HCT116 (cell line): ENCODE measurements at regions not wholly inside any gene's neighbourhood (a gene's known extent, or its start where the extent isn't known, plus 50 kb on each side); places are given as distances from the start of the nearest gene placed in this dataset.

ENCODE experiments used
- ATAC-seq: fragments of 200-7000 bp; cut with Tn5 transposase; 2 replicates; pipeline ENCODE4 v1.9.1; 2020; ENCODE audit warnings: mild to moderate bottlenecking, moderate library complexity
- BruUV-seq: library from RNA; stranded (reverse); fragments of 400-500 nt; replicated peaks from 2 replicates; lab custom pipeline; 2021; lab: Mats Ljungman, UMichigan
- CTCF ChIA-PET: fragments of 300-600 bp; sonication (Branson Sonifier 250); formaldehyde crosslinking; loops from one replicate; lab custom pipeline; 2021; ENCODE audit warnings: antibody characterized with exemption; lab: Charles Lee
- POLR2A ChIA-PET: fragments of 300-600, 350-600 bp; sonication (Branson Sonifier 250); formaldehyde crosslinking; loops from one replicate; lab custom pipeline; 2021; ENCODE audit warnings: antibody characterized with exemption; lab: Charles Lee
- RAD21 ChIA-PET, 2 experiments: fragments of 300-600 bp; sonication (Branson Sonifier 250); formaldehyde crosslinking; loops; one replicate each; lab custom pipeline; 2023; ENCODE audit warnings: low total read pairs in 2 of 2; ENCODE audit not compliant: uncharacterized antibody in 2 of 2, unreplicated experiment in 2 of 2, low non-redundant PET in 1 of 2; lab: Charles Lee
- DNase-seq: peaks from one replicate; pipeline ENCODE4 v3.0.0-alpha.2; 2010; ENCODE audit warnings: low read depth, low spot score
- H2AFZ ChIP-seq: fragments of 200-600 bp; shearing (Covaris generic), sonication (generic); 2 replicates; pipeline ENCODE4 v1.6.1; 2017; ENCODE audit warnings: low read depth, mixed run types, mixed read lengths, antibody characterized with exemption, low read length; ENCODE audit not compliant: poor library complexity, severe bottlenecking
- H3K27ac ChIP-seq: 2 replicates; pipeline ENCODE4 v1.5.1; 2012; ENCODE audit warnings: low read depth, low read length
- H3K27me3 ChIP-seq: fragments of 200-600 bp; sonication (generic); 2 replicates; pipeline ENCODE4 v1.6.1; 2016; ENCODE audit warnings: mixed run types, low read length, mixed read lengths; ENCODE audit not compliant: insufficient read depth
- H3K36me3 ChIP-seq, 2 experiments: fragments of 200-500 bp in 1 of 2; fragments of 200-600 bp in 1 of 2; sonication (Bioruptor generic) in 1 of 2; sonication (generic) in 1 of 2; 2 replicates each; pipeline versions ENCODE4 v1.5.1 to v1.6.1; 2014 to 2016; ENCODE audit warnings: low read length in 2 of 2, inconsistent platforms in 1 of 2, mixed read lengths in 1 of 2, mixed run types in 1 of 2; ENCODE audit not compliant: insufficient read depth in 2 of 2, control insufficient read depth in 1 of 2
- H3K4me1 ChIP-seq, 2 experiments: fragments of 200-600 bp in 1 of 2; sonication (generic) in 1 of 2; 2 replicates each; pipeline versions ENCODE4 v1.5.1 to v1.6.1; 2012 to 2017; ENCODE audit warnings: low read length in 2 of 2, inconsistent platforms in 1 of 2, mild to moderate bottlenecking in 1 of 2, mixed read lengths in 1 of 2, mixed run types in 1 of 2, moderate library complexity in 1 of 2; ENCODE audit not compliant: insufficient read depth in 2 of 2, control insufficient read depth in 1 of 2
- H3K4me2 ChIP-seq: fragments of 200-600 bp; sonication (generic); 2 replicates; pipeline ENCODE4 v1.6.1; 2017; ENCODE audit warnings: mixed run types, low read length, mixed read lengths
- H3K4me3 ChIP-seq, 2 experiments: fragments of 200-600 bp in 1 of 2; sonication (generic) in 1 of 2; replicated peaks in 1 of 2; 2 replicates each; pipeline ENCODE4 v1.5.1; 2011 to 2016; ENCODE audit warnings: low read length in 2 of 2, control low read depth in 1 of 2, low read depth in 1 of 2, mild to moderate bottlenecking in 1 of 2, mixed read lengths in 1 of 2, mixed run types in 1 of 2
- H3K79me2 ChIP-seq: fragments of 200-600 bp; sonication (generic); 2 replicates; pipeline ENCODE4 v1.6.1; 2017; ENCODE audit warnings: mild to moderate bottlenecking, mixed run types, low read length, moderate library complexity, mixed read lengths; ENCODE audit not compliant: insufficient read depth
- H3K9ac ChIP-seq: fragments of 200-600 bp; sonication (generic); 2 replicates; pipeline ENCODE4 v1.6.1; 2016; ENCODE audit warnings: low read length, mixed read lengths
- H3K9me2 ChIP-seq: fragments of 200-600 bp; sonication (generic), shearing (Covaris generic); 2 replicates; pipeline ENCODE4 v1.6.1; 2017; ENCODE audit warnings: mixed run types, mild to moderate bottlenecking, moderate library complexity; ENCODE audit not compliant: insufficient read depth
- H3K9me3 ChIP-seq, 2 experiments: fragments of 200-500 bp in 1 of 2; fragments of 200-600 bp in 1 of 2; sonication (Bioruptor generic) in 1 of 2; sonication (generic) in 1 of 2; 2 replicates each; pipeline ENCODE4 v1.6.1; 2014 to 2017; ENCODE audit warnings: low read length in 2 of 2, mixed read lengths in 2 of 2, inconsistent platforms in 1 of 2, low read depth in 1 of 2, mild to moderate bottlenecking in 1 of 2, mixed run types in 1 of 2, moderate library complexity in 1 of 2; ENCODE audit not compliant: control insufficient read depth in 1 of 2, insufficient read depth in 1 of 2
- H4K20me1 ChIP-seq: fragments of 200-600 bp; sonication (generic), shearing (Covaris generic); 2 replicates; pipeline ENCODE4 v1.6.1; 2017; ENCODE audit warnings: mixed run types, mild to moderate bottlenecking, moderate library complexity; ENCODE audit not compliant: insufficient read depth
- CBX3 ChIP-seq: IDR thresholded peaks from 2 replicates; pipeline ENCODE4 v1.6.1; 2012; ENCODE audit warnings: low read depth
- ELF1 ChIP-seq: IDR thresholded peaks from 2 replicates; pipeline ENCODE4 v1.6.1; 2012; ENCODE audit warnings: low read depth, borderline replicate concordance
- FOSL1 ChIP-seq: IDR thresholded peaks from 2 replicates; pipeline ENCODE4 v1.6.1; 2012; ENCODE audit warnings: low read depth
- JUND ChIP-seq: IDR thresholded peaks from 2 replicates; pipeline ENCODE4 v1.6.1; 2012
- POLR2A ChIP-seq: IDR thresholded peaks from 2 replicates; pipeline ENCODE4 v1.7.0; 2011; ENCODE audit warnings: borderline replicate concordance; ENCODE audit not compliant: insufficient read depth, insufficient read length; ENCODE audit errors: extremely low read depth
- RAD21 ChIP-seq: IDR thresholded peaks from 2 replicates; pipeline ENCODE4 v1.6.1; 2012; ENCODE audit warnings: low read depth, mild to moderate bottlenecking
- SIN3A ChIP-seq: IDR thresholded peaks from 2 replicates; pipeline ENCODE4 v1.6.1; 2012; ENCODE audit warnings: low read depth
- SP1 ChIP-seq: IDR thresholded peaks from 2 replicates; pipeline ENCODE4 v1.6.1; 2012; ENCODE audit warnings: low read depth
- SRF ChIP-seq: IDR thresholded peaks from 2 replicates; pipeline ENCODE4 v1.6.1; 2012; ENCODE audit warnings: low read depth
- TCF7L2 ChIP-seq: IDR thresholded peaks from 2 replicates; pipeline ENCODE4 v1.7.0; 2011; ENCODE audit warnings: borderline replicate concordance, inconsistent platforms; ENCODE audit not compliant: insufficient read depth, insufficient read length; ENCODE audit errors: extremely low read depth
- YY1 ChIP-seq: IDR thresholded peaks from 2 replicates; pipeline ENCODE4 v1.6.1; 2011; ENCODE audit warnings: low read length, low read depth, moderate library complexity, mild to moderate bottlenecking; ENCODE audit not compliant: insufficient replicate concordance; ENCODE audit errors: extremely low read depth
- ZFX ChIP-seq: fragments of 450-650 bp; IDR thresholded peaks from 2 replicates; pipeline ENCODE4 v1.6.1; 2017
- ZNF274 ChIP-seq: fragments of 200-500 bp; sonication (Bioruptor generic); IDR thresholded peaks from 2 replicates; pipeline ENCODE4 v1.6.1; 2014; ENCODE audit warnings: mild to moderate bottlenecking, low read depth, low read length, inconsistent platforms
- intact Hi-C: fragments of 100-400 bp; cut with micrococcal nuclease; formaldehyde crosslinking; loops from 2 replicates; pipeline ENCODE4 v1.10.0; 2022
- TF ChIP-seq, protein P1 (sequence below), 3 experiments: fragments of 200-600 bp in 1 of 3; sonication (generic) in 1 of 3; IDR thresholded peaks in 2 of 3; conservative IDR thresholded peaks in 1 of 3; 2 replicates each; pipeline ENCODE4 v1.5.1; 2012 to 2017; ENCODE audit warnings: low read depth in 2 of 3, low read length in 2 of 3, antibody characterized with exemption in 1 of 3, borderline replicate concordance in 1 of 3, control low read depth in 1 of 3, mild to moderate bottlenecking in 1 of 3, mixed read lengths in 1 of 3, mixed run types in 1 of 3, moderate library complexity in 1 of 3; ENCODE audit not compliant: insufficient read depth in 1 of 3

DNA sequence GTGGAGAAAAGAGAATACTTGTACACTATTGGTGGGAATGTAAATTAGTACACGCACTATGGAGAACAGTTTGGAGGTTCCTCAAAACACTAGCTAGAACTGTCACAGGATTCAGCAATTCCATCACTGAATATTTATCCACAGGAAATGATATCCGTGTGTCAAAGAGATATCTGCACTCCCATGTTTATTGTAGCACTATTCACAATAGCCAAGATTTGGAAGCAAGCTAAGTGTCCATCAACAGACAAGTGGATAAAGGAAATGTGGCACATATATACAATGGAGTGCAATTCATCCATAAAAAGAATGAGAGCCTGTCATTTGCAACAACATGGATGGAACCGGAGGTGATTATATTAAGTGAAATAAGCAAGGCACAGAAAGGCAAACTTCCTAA lies 428.5 kb downstream of the CCDC91 start:
- no peak overlapping the region for H3K4me3 ChIP-seq
- H3K27ac ChIP-seq = no peak overlapping the region
- no peak overlapping the region for H3K9ac ChIP-seq
- POLR2A ChIA-PET = no interaction called here
- H3K27me3 ChIP-seq = no peaks in the 10 kb centered on the region
- TF ChIP-seq RAD21 = no peak
- no peak for TF ChIP-seq JUND
- TF ChIP-seq, protein P1, sequence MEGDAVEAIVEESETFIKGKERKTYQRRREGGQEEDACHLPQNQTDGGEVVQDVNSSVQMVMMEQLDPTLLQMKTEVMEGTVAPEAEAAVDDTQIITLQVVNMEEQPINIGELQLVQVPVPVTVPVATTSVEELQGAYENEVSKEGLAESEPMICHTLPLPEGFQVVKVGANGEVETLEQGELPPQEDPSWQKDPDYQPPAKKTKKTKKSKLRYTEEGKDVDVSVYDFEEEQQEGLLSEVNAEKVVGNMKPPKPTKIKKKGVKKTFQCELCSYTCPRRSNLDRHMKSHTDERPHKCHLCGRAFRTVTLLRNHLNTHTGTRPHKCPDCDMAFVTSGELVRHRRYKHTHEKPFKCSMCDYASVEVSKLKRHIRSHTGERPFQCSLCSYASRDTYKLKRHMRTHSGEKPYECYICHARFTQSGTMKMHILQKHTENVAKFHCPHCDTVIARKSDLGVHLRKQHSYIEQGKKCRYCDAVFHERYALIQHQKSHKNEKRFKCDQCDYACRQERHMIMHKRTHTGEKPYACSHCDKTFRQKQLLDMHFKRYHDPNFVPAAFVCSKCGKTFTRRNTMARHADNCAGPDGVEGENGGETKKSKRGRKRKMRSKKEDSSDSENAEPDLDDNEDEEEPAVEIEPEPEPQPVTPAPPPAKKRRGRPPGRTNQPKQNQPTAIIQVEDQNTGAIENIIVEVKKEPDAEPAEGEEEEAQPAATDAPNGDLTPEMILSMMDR (IDR thresholded peaks at IDR 0.05 in 2 of 3, conservative IDR thresholded peaks at IDR 0.05 in 1 of 3; ENCODE audit: borderline replicate concordance in 1 of 3, insufficient read depth in 1 of 3, low read depth in 2 of 3, low read length in 2 of 3) = no peak
- TF ChIP-seq POLR2A = no peak
- no peak for TF ChIP-seq SP1
- no peak for TF ChIP-seq YY1
- H4K20me1 ChIP-seq = no peaks in the 10 kb centered on the region
- no TSS peak for BruUV-seq
- H3K4me1 ChIP-seq = no peaks in the 10 kb centered on the region
- H3K9me3 ChIP-seq = no peaks in the 10 kb centered on the region
- RAD21 ChIA-PET = no interaction called here
- CTCF ChIA-PET = no interaction called here
- no peak overlapping the region for H3K4me2 ChIP-seq
- no peak for DNase-seq
- ATAC-seq = no peak
- H3K79me2 ChIP-seq = no peaks in the 10 kb centered on the region
- H2AFZ ChIP-seq = no peak overlapping the region
- no peaks in the 10 kb centered on the region for H3K36me3 ChIP-seq
- intact Hi-C loops = no loop called here
- H3K9me2 ChIP-seq = no peaks in the 10 kb centered on the region

DNA sequence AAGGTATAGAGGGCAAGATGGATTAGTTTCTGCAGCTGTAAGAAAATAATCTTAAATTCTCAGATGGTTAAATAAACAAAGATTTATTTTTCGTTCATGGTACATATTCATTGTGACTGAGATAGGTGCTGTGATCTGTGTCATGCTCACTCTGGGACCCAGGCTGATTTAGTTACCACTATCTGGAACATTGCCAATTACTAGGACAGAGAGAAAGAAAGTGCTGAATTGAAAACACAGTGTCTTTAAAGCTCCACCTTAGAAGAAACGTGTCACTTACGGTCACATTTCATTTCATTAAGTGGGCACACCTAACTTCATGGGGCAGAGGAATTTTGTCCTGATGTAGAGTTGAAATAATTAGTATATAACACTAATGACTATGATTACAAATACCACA lies 430.0 kb downstream of the CCDC91 start:
- intact Hi-C loops = no loop called here
- no peaks in the 10 kb centered on the region for H3K79me2 ChIP-seq
- H4K20me1 ChIP-seq = no peaks in the 10 kb centered on the region
- H3K9ac ChIP-seq = no peak overlapping the region
- H3K27me3 ChIP-seq = no peaks in the 10 kb centered on the region
- H3K36me3 ChIP-seq = no peaks in the 10 kb centered on the region
- H3K4me1 ChIP-seq = no peaks in the 10 kb centered on the region
- ChIA-PET POLR2A (no interaction called here), RAD21 (no interaction called here), CTCF (no interaction called here)
- DNase-seq (no peak), ATAC-seq (no peak)
- H3K4me3 ChIP-seq = no peak overlapping the region
- no peak overlapping the region for H3K27ac ChIP-seq
- no peaks in the 10 kb centered on the region for H3K9me3 ChIP-seq
- no peak overlapping the region for H3K4me2 ChIP-seq
- H3K9me2 ChIP-seq = no peaks in the 10 kb centered on the region
- TF ChIP-seq TCF7L2 (no peak), SRF (no peak), ELF1 (no peak), POLR2A (no peak), CBX3 (no peak), SIN3A (no peak), ZFX (no peak), FOSL1 (no peak), ZNF274 (no peak)
- TF ChIP-seq, protein P1 (IDR thresholded peaks at IDR 0.05 in 2 of 3, conservative IDR thresholded peaks at IDR 0.05 in 1 of 3; ENCODE audit: borderline replicate concordance in 1 of 3, insufficient read depth in 1 of 3, low read depth in 2 of 3, low read length in 2 of 3) = no peak
- BruUV-seq = no TSS peak
- no peak overlapping the region for H2AFZ ChIP-seq
